B cell (primary cell): ENCODE measurements at regions not wholly inside any gene's neighbourhood (a gene's known extent, or its start where the extent isn't known, plus 50 kb on each side); places are given as distances from the start of the nearest gene placed in this dataset.

Source experiments
- ATAC-seq: fragments of 200-7000 bp; cut with Tn5 transposase; one replicate; pipeline ENCODE4 v1.10.0; 2021; ENCODE audit warnings: low read depth, mild to moderate bottlenecking, moderate number of reproducible peaks, moderate library complexity
- CTCF ChIA-PET: fragments of 350-600 bp; sonication (Branson Sonifier 250); formaldehyde crosslinking; loops from one replicate; lab custom pipeline; 2021; ENCODE audit warnings: antibody characterized with exemption, inconsistent platforms; lab: Charles Lee
- POLR2A ChIA-PET: fragments of 350-600 bp; sonication (Branson Sonifier 250); formaldehyde crosslinking; loops from one replicate; lab custom pipeline; 2021; ENCODE audit warnings: antibody characterized with exemption; lab: Charles Lee
- DNase-seq: peaks from one replicate; pipeline ENCODE4 v3.0.0; 2013
- H2AFZ ChIP-seq: 2 replicates; pipeline ENCODE4 v1.6.1; 2012; ENCODE audit warnings: mild to moderate bottlenecking, low read depth, low read length; ENCODE audit not compliant: insufficient read depth, poor library complexity, severe bottlenecking
- H3K27ac ChIP-seq, 2 donors: 1 replicate in 1 of 2; 2 replicates in 1 of 2; pipeline ENCODE4 v1.5.1; 2012 to 2013; ENCODE audit warnings: low read length in 2 of 2, mild to moderate bottlenecking in 2 of 2, moderate library complexity in 1 of 2
- H3K27me3 ChIP-seq, 4 experiments: fragments of 200-600 bp in 1 of 4; sonication (generic) in 1 of 4; replicated peaks in 1 of 4; 1 replicate in 2 of 4; 2 replicates in 2 of 4; pipeline versions ENCODE4 v1.6.1 to v1.7.0; 2013 to 2016; ENCODE audit warnings: low read length in 3 of 4, mild to moderate bottlenecking in 2 of 4, mixed read lengths in 1 of 4, moderate library complexity in 1 of 4; ENCODE audit not compliant: insufficient read depth in 4 of 4, control insufficient read depth in 3 of 4; ENCODE audit errors: control extremely low read depth in 1 of 4
- H3K36me3 ChIP-seq, 2 experiments: replicated peaks in 1 of 2; 1 replicate in 1 of 2; 2 replicates in 1 of 2; pipeline versions ENCODE4 v1.6.1 to v1.7.1; 2013; ENCODE audit warnings: low read length in 1 of 2; ENCODE audit not compliant: insufficient read depth in 2 of 2, control insufficient read depth in 1 of 2; ENCODE audit errors: control extremely low read depth in 1 of 2, extremely low read depth in 1 of 2
- H3K4me1 ChIP-seq, 2 donors: fragments of 200-600 bp in 1 of 2; sonication (generic) in 1 of 2; 1 replicate in 1 of 2; 2 replicates in 1 of 2; pipeline versions ENCODE4 v1.5.1 to v1.6.1; 2013 to 2017; ENCODE audit warnings: low read length in 2 of 2; ENCODE audit not compliant: control insufficient read depth in 2 of 2, insufficient read depth in 2 of 2
- H3K4me2 ChIP-seq: replicated peaks from 2 replicates; pipeline ENCODE3; 2012; ENCODE audit warnings: mild to moderate bottlenecking, low read depth, low read length; ENCODE audit not compliant: poor library complexity, severe bottlenecking
- H3K4me3 ChIP-seq, 5 experiments: fragments of 200-600 bp in 1 of 5; sonication (generic) in 1 of 5; 1 replicate in 3 of 5; 2 replicates in 2 of 5; pipeline versions ENCODE4 v1.5.1 to v1.7.0; 2011 to 2016; ENCODE audit warnings: low read length in 4 of 5, mild to moderate bottlenecking in 4 of 5, low read depth in 2 of 5, control low read depth in 1 of 5, moderate library complexity in 1 of 5; ENCODE audit not compliant: insufficient read depth in 1 of 5; ENCODE audit errors: control extremely low read depth in 1 of 5, extremely low read depth in 1 of 5
- H3K79me2 ChIP-seq: fragments of 200-600 bp; sonication (generic); one replicate; pipeline ENCODE4 v1.6.0; 2016; ENCODE audit warnings: low read length; ENCODE audit not compliant: control insufficient read depth, insufficient read depth
- H3K9ac ChIP-seq: fragments of 200-600 bp; sonication (generic); 2 replicates; pipeline ENCODE4 v1.6.1; 2017; ENCODE audit warnings: mild to moderate bottlenecking, low read length, moderate library complexity
- H3K9me3 ChIP-seq, 3 donors: one replicate each; pipeline versions ENCODE4 v1.6.1 to v1.7.1; 2013; ENCODE audit warnings: low read length in 2 of 3; ENCODE audit not compliant: control insufficient read depth in 2 of 3, insufficient read depth in 1 of 3; ENCODE audit errors: control extremely low read depth in 1 of 3
- H4K20me1 ChIP-seq: 2 replicates; pipeline ENCODE4 v1.6.0; 2012; ENCODE audit warnings: mild to moderate bottlenecking, low read length; ENCODE audit not compliant: insufficient read depth, control insufficient read depth, poor library complexity, severe bottlenecking
- H3K27ac Mint-ChIP-seq: one replicate; pipeline ENCODE4 v1.8.0; 2021; ENCODE audit warnings: mixed read lengths
- H3K27me3 Mint-ChIP-seq: one replicate; pipeline ENCODE4 v1.8.0; 2021; ENCODE audit warnings: mixed read lengths
- H3K4me1 Mint-ChIP-seq: one replicate; pipeline ENCODE4 v1.8.0; 2021; ENCODE audit warnings: mixed read lengths
- H3K4me3 Mint-ChIP-seq: one replicate; pipeline ENCODE4 v1.8.0; 2021; ENCODE audit warnings: mixed read lengths
- H3K9me3 Mint-ChIP-seq: one replicate; pipeline ENCODE4 v1.8.0; 2022; ENCODE audit warnings: mixed read lengths; ENCODE audit not compliant: insufficient read depth
- CTCF ChIP-seq: fragments of 200-600 bp; IDR thresholded peaks from one replicate; pipeline ENCODE4 v1.8.0; 2022; ENCODE audit warnings: antibody characterized with exemption, mild to moderate bottlenecking
- EZH2 ChIP-seq: IDR thresholded peaks from 2 replicates; pipeline ENCODE4 v1.6.1; 2012; ENCODE audit warnings: borderline replicate concordance, low read depth, mild to moderate bottlenecking, moderate library complexity, low read length; ENCODE audit not compliant: insufficient read depth, poor library complexity, severe bottlenecking
- WGBS: methylation state at CpG from one replicate; pipeline ENCODE4 v1.1.5; 2013; ENCODE audit warnings: missing lambda C conversion rate; ENCODE audit not compliant: insufficient coverage; 5-methylcytosine and 5-hydroxymethylcytosine counted together
- intact Hi-C: fragments of 100-400 bp; cut with micrococcal nuclease; formaldehyde crosslinking; loops from one replicate; pipeline ENCODE4 v1.10.0; 2022

GRCh38 chr5:30839956-30840355 is 353.5 kb upstream of the CDH6 start:
- CTCF ChIA-PET, result no interaction called here
- intact Hi-C loops, result no loop called here
- no peaks in the 10 kb centered on the region for H3K79me2 ChIP-seq
- H3K27me3 ChIP-seq, result no peaks in the 10 kb centered on the region
- H3K27me3 Mint-ChIP-seq, result no peaks in the 10 kb centered on the region
- no peak overlapping the region for H3K27ac ChIP-seq
- DNase-seq (no peak), ATAC-seq (no peak)
- no CpG with 5 or more reads among the region's 3 CpGs for WGBS
- H3K4me3 Mint-ChIP-seq, result no peak overlapping the region
- H3K4me1 ChIP-seq, result no peaks in the 10 kb centered on the region
- peaks cover 0 to 7% (median 0%) of the 10 kb centered on the region in 3 donors for H3K9me3 ChIP-seq
- TF ChIP-seq CTCF, result no peak
- no peak for TF ChIP-seq EZH2
- H3K36me3 ChIP-seq, result no peaks in the 10 kb centered on the region
- no peaks in the 10 kb centered on the region for H4K20me1 ChIP-seq
- H3K4me2 ChIP-seq, result no peak overlapping the region
- H3K4me3 ChIP-seq, result no peak overlapping the region
- no peak overlapping the region for H3K9ac ChIP-seq
- no peak overlapping the region for H2AFZ ChIP-seq
- H3K4me1 Mint-ChIP-seq, result no peaks in the 10 kb centered on the region
- no peak overlapping the region for H3K27ac Mint-ChIP-seq
- peaks cover 2% of the 10 kb centered on the region for H3K9me3 Mint-ChIP-seq
- POLR2A ChIA-PET, result no interaction called here

GRCh38 chr5:30838936-30839496 is 354.5 kb upstream of the CDH6 start:
- POLR2A ChIA-PET, result no interaction called here

More at GRCh38 chr5:30838936-30839496, 354.5 kb upstream of the CDH6 start:
- Histone ChIP-seq H3K4me1 (no peaks in the 10 kb centered on the region), H3K4me3 (no peak overlapping the region), H2AFZ (no peak overlapping the region), H4K20me1 (no peaks in the 10 kb centered on the region), H3K27ac (no peak overlapping the region), H3K4me2 (no peak overlapping the region), H3K9ac (no peak overlapping the region), H3K79me2 (no peaks in the 10 kb centered on the region), H3K27me3 (no peaks in the 10 kb centered on the region), H3K9me3 (peaks cover 0 to 7% (median 0%) of the 10 kb centered on the region in 3 donors), H3K36me3 (no peaks in the 10 kb centered on the region)
- CTCF ChIA-PET, result no interaction called here
- Mint-ChIP-seq H3K27me3 (no peaks in the 10 kb centered on the region), H3K4me3 (no peak overlapping the region), H3K4me1 (no peaks in the 10 kb centered on the region), H3K9me3 (peaks cover 2% of the 10 kb centered on the region), H3K27ac (no peak overlapping the region)
- intact Hi-C loops, result no loop called here
- TF ChIP-seq CTCF, result no peak
- no peak for TF ChIP-seq EZH2
- no peak for DNase-seq
- 60% methylated on average over 1 of the region's 3 CpGs for WGBS
- no peak for ATAC-seq
